DOHH2 (cell line): ENCODE measurements at regions not wholly inside any gene's neighbourhood (a gene's known extent, or its start where the extent isn't known, plus 50 kb on each side); places are given as distances from the start of the nearest gene placed in this dataset.
"Not testable (repeated sequence)": the region's sequence is repeated elsewhere in the genome, so short reads cannot be mapped to it uniquely, and the experiment has no call there.

Experiments
- CTCF ChIP-seq: fragments of 200-600 bp; sonication (generic); IDR thresholded peaks from one replicate; pipeline ENCODE4 v1.5.1; 2014; ENCODE audit warnings: antibody characterized with exemption, mild to moderate bottlenecking, low read depth, low read length; ENCODE audit not compliant: poor library complexity, severe bottlenecking
- EZH2phosphoT487 ChIP-seq: fragments of 200-600 bp; sonication (generic); IDR thresholded peaks from 2 replicates; pipeline ENCODE4 v1.6.1; 2017; ENCODE audit warnings: borderline replicate concordance, mild to moderate bottlenecking, antibody characterized with exemption, low read length, moderate library complexity, mixed read lengths

DNA sequence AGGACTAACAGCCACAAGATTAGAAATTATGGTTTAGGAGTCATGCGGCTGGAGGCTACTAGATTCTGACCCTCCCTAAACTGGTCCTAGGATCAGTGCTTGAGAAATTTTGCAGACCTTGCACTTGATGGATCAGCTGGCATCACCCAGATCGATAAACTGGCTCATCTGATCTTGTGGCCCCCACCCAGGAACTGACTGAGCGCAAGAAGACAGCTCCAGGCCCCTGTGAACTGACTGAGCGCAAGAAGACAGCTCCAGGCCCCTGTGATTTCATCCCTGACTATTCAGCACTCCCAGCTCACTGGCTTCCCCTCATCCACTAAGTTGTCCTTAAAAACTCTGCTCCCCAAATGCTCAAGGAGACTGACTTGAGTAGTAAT, 67.8 kb downstream of the MRPL36 start:
- TF ChIP-seq CTCF, EZH2phosphoT487: not testable (repeated sequence)
